Caco-2 (cell line): ENCODE measurements at regions not wholly inside any gene's neighbourhood (a gene's known extent, or its start where the extent isn't known, plus 50 kb on each side); places are given as distances from the start of the nearest gene placed in this dataset.

ENCODE experiments used
- BruUV-seq: library from RNA; stranded (reverse); fragments of 400-500 nt; replicated peaks from 2 replicates; lab custom pipeline; 2021; lab: Mats Ljungman, UMichigan
- CTCF ChIA-PET: fragments of 300-600 bp; sonication (Branson Sonifier 250); formaldehyde crosslinking; loops from one replicate; lab custom pipeline; 2022; ENCODE audit warnings: antibody characterized with exemption; lab: Charles Lee
- POLR2A ChIA-PET: fragments of 300-600 bp; sonication (Branson Sonifier 250); formaldehyde crosslinking; loops from one replicate; lab custom pipeline; 2022; ENCODE audit warnings: antibody characterized with exemption; lab: Charles Lee
- DNase-seq, 2 experiments: peaks; one replicate each; pipeline versions ENCODE4 v3.0.0 to v3.0.0-alpha.2; 2020 to 2022
- H3K27me3 ChIP-seq: replicated peaks from 2 replicates; pipeline ENCODE4 v1.6.0; 2011; ENCODE audit warnings: low read length; ENCODE audit not compliant: control insufficient read depth, insufficient read depth
- H3K36me3 ChIP-seq: 2 replicates; pipeline ENCODE4 v1.5.1; 2011; ENCODE audit warnings: low read length; ENCODE audit not compliant: control insufficient read depth, insufficient read depth
- H3K4me1 ChIP-seq: fragments of 250-450 bp; sonication (Bioruptor Pico); 2 replicates; pipeline ENCODE4 v1.5.1; 2020; ENCODE audit warnings: mild to moderate bottlenecking
- H3K4me3 ChIP-seq: 2 replicates; pipeline ENCODE4 v1.5.1; 2011; ENCODE audit warnings: low read depth, mild to moderate bottlenecking, control low read depth, low read length
- H3K9me3 ChIP-seq: fragments of 250-450 bp; sonication (Bioruptor Pico); 2 replicates; pipeline ENCODE4 v1.5.1; 2020; ENCODE audit warnings: mild to moderate bottlenecking, moderate library complexity
- H3K27ac Mint-ChIP-seq: one replicate; pipeline ENCODE4 v1.8.0; 2022; ENCODE audit warnings: mixed read lengths; ENCODE audit not compliant: unreplicated experiment
- H3K27me3 Mint-ChIP-seq: one replicate; pipeline ENCODE4 v1.8.0; 2022; ENCODE audit warnings: mixed read lengths; ENCODE audit not compliant: insufficient read depth, unreplicated experiment
- H3K36me3 Mint-ChIP-seq: one replicate; pipeline ENCODE4 v1.8.0; 2022; ENCODE audit warnings: mild to moderate bottlenecking, mixed read lengths; ENCODE audit not compliant: insufficient read depth, unreplicated experiment
- H3K4me1 Mint-ChIP-seq: one replicate; pipeline ENCODE4 v1.8.0; 2022; ENCODE audit warnings: low read depth, mixed read lengths; ENCODE audit not compliant: unreplicated experiment
- H3K4me3 Mint-ChIP-seq: one replicate; pipeline ENCODE4 v1.8.0; 2022; ENCODE audit warnings: mild to moderate bottlenecking, moderate library complexity, mixed read lengths; ENCODE audit not compliant: unreplicated experiment
- H3K9me3 Mint-ChIP-seq: one replicate; pipeline ENCODE4 v1.8.0; 2022; ENCODE audit warnings: mixed read lengths; ENCODE audit not compliant: unreplicated experiment
- CTCF ChIP-seq, 2 experiments: fragments of 200-600 bp in 1 of 2; IDR thresholded peaks; 1 replicate in 1 of 2; 2 replicates in 1 of 2; pipeline versions ENCODE4 v1.5.1 to v1.8.0; 2011 to 2022; ENCODE audit warnings: antibody characterized with exemption in 1 of 2, control low read depth in 1 of 2, inconsistent platforms in 1 of 2, low read depth in 1 of 2, low read length in 1 of 2, mild to moderate bottlenecking in 1 of 2, moderate library complexity in 1 of 2; ENCODE audit not compliant: insufficient read depth in 1 of 2, severe bottlenecking in 1 of 2, unreplicated experiment in 1 of 2
- intact Hi-C: fragments of 100-400 bp; cut with micrococcal nuclease; formaldehyde crosslinking; loops from one replicate; pipeline ENCODE4 v1.10.0; 2022; ENCODE audit not compliant: unreplicated experiment

GRCh38 chr16:51002881-51003490 lies 148.1 kb downstream of the SALL1 start:
- Histone ChIP-seq H3K27me3 (no peaks in the 10 kb centered on the region), H3K9me3 (no peaks in the 10 kb centered on the region), H3K4me1 (no peaks in the 10 kb centered on the region), H3K4me3 (no peak overlapping the region), H3K36me3 (no peaks in the 10 kb centered on the region)
- no peak for TF ChIP-seq CTCF (IDR thresholded peaks at IDR 0.05; ENCODE audit: insufficient read depth in 1 of 2, low read depth in 1 of 2, low read length in 1 of 2, severe bottlenecking in 1 of 2, unreplicated experiment in 1 of 2)
- no peaks in the 10 kb centered on the region for H3K4me1 Mint-ChIP-seq
- peaks cover 8% of the 10 kb centered on the region for H3K27me3 Mint-ChIP-seq
- ChIA-PET POLR2A (no interaction called here), CTCF (no interaction called here)
- DNase-seq, result no peak
- intact Hi-C loops, result no loop called here
- no TSS peak for BruUV-seq
- H3K27ac Mint-ChIP-seq, result no peak overlapping the region
- H3K4me3 Mint-ChIP-seq, result no peak overlapping the region
- H3K36me3 Mint-ChIP-seq, result no peaks in the 10 kb centered on the region
- H3K9me3 Mint-ChIP-seq, result no peaks in the 10 kb centered on the region

GRCh38 chr16:50999181-50999580 lies 151.9 kb downstream of the SALL1 start:
- H3K4me1 Mint-ChIP-seq, result no peaks in the 10 kb centered on the region
- Histone ChIP-seq H3K36me3 (no peaks in the 10 kb centered on the region), H3K4me1 (no peaks in the 10 kb centered on the region), H3K4me3 (no peak overlapping the region), H3K9me3 (no peaks in the 10 kb centered on the region), H3K27me3 (no peaks in the 10 kb centered on the region; the same call in 1 of the 2 replicates)
- no peaks in the 10 kb centered on the region for H3K9me3 Mint-ChIP-seq
- no TSS peak for BruUV-seq
- intact Hi-C loops, result no loop called here
- no peak overlapping the region for H3K27ac Mint-ChIP-seq
- TF ChIP-seq CTCF (IDR thresholded peaks at IDR 0.05; ENCODE audit: insufficient read depth in 1 of 2, low read depth in 1 of 2, low read length in 1 of 2, severe bottlenecking in 1 of 2, unreplicated experiment in 1 of 2), result no peak
- POLR2A ChIA-PET, result no interaction called here
- H3K27me3 Mint-ChIP-seq, result peaks cover 3% of the 10 kb centered on the region
- H3K36me3 Mint-ChIP-seq, result no peaks in the 10 kb centered on the region
- DNase-seq, result no peak
- CTCF ChIA-PET, result no interaction called here
- no peak overlapping the region for H3K4me3 Mint-ChIP-seq

GRCh38 chr16:50998411-50998810 lies 152.7 kb downstream of the SALL1 start:
- no peaks in the 10 kb centered on the region for H3K36me3 ChIP-seq
- Mint-ChIP-seq H3K27me3 (peaks cover 3% of the 10 kb centered on the region), H3K4me3 (no peak overlapping the region), H3K9me3 (no peaks in the 10 kb centered on the region), H3K4me1 (no peaks in the 10 kb centered on the region), H3K27ac (no peak overlapping the region), H3K36me3 (no peaks in the 10 kb centered on the region)
- H3K9me3 ChIP-seq, result no peaks in the 10 kb centered on the region
- H3K4me3 ChIP-seq, result no peak overlapping the region
- no peak for DNase-seq
- BruUV-seq, result no TSS peak
- ChIA-PET CTCF (no interaction called here), POLR2A (no interaction called here)
- no peak for TF ChIP-seq CTCF (IDR thresholded peaks at IDR 0.05; ENCODE audit: insufficient read depth in 1 of 2, low read depth in 1 of 2, low read length in 1 of 2, severe bottlenecking in 1 of 2, unreplicated experiment in 1 of 2)
- H3K27me3 ChIP-seq, result no peaks in the 10 kb centered on the region; the same call in 1 of the 2 replicates
- H3K4me1 ChIP-seq, result no peaks in the 10 kb centered on the region
- intact Hi-C loops, result no loop called here
